HG03095 (cell line): ENCODE measurements at regions not wholly inside any gene's neighbourhood (a gene's known extent, or its start where the extent isn't known, plus 50 kb on each side); places are given as distances from the start of the nearest gene placed in this dataset.

ENCODE experiments used
- ATAC-seq: cut with Tn5 transposase; IDR thresholded peaks from one replicate; pipeline ENCODE4 v1.9.1; 2021; ENCODE audit warnings: moderate library complexity; ENCODE audit not compliant: unreplicated experiment

DNA sequence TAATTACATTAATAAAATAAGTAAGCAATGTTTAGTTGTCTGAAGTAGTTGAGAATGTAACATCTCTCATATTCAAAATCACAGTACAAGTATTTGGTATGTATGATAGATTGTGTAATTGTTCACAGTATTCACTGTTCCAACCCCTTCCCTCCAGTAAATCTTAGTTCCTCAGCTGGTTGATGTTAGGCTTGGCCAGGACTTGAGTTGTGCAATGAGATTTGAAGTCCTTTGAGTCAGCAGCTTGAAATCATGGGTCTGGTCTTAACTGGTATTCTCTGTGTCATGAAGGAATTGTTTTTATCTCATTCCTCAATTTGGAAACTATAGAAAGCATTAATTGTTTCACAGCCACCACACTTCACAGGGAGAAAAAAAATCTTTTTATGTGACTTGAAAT is 477.1 kb downstream of the FSCB start:
- no peak for ATAC-seq

DNA sequence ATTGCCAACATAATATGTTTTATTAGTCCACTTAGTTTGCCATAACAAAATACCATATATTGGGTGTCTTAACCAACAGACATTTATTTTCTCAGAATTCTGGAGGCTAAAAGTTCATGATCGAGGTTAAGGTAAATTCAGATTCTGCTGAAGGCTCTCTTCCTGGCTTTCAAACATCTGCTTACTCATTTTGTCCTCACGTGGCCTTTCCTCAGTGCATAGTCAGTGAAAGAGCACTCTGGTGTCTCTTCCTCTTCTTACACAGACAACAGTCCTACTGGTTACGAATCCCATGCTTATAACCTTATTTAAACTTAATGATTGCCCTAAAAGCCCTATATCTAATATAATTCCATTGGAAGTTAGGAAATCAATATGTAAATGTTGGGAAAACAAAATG is 479.7 kb downstream of the FSCB start:
- ATAC-seq = no peak

DNA sequence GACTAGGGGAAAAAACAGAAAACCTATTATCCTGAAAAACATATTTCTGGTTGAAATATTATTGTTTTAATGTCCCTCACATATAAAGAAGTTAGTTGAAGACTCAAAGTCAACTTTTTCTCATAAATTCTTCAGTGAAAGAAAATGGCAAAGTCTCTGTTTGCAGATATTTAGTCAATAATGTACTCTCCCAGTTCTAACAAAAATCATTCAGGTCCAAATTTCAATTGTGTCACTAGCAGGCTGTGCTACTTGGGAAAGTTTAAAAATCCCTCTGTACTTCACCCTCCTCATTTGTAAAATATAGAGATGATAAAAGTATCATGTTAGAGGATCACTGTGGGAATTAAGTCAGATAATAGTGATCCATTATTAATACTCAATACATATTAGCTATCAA is 496.5 kb downstream of the FSCB start:
- ATAC-seq = no peak

DNA sequence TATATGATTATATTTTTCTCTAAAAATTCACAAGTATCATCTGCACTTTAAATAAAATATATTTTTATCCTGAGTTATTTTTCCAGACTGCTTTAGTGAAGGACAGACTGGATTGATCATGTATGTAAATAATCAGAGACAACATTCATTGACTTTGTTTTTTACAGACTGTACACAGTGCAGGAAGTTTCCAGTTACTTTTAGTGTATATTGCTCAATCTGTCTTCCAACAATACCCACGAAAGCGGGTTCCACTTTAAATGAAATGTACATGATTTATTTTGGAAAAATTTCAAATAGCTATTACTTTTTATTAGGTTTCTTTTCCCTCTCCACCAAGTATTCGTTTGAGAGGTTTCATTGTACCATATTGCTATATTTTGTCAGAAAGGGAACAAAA is 497.0 kb downstream of the FSCB start:
- ATAC-seq = no peak

DNA sequence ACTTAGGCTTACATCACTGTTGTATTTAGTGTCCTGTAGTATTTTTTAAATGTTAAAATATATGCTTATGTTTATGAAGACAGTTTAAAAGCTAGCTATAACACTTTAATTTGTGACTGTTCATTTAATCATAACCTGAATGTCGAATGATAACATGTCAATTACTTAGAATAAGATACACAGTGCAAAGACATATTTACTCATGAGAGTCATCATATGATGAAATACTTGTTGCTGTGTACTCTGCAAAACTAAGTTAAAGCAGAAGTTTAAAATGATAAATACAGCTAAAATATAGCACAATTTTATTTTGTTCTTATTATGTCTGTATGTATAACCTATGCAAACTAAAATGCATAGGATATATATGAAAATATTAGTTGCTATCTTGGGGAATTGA is 497.4 kb downstream of the FSCB start:
- no peak for ATAC-seq

DNA sequence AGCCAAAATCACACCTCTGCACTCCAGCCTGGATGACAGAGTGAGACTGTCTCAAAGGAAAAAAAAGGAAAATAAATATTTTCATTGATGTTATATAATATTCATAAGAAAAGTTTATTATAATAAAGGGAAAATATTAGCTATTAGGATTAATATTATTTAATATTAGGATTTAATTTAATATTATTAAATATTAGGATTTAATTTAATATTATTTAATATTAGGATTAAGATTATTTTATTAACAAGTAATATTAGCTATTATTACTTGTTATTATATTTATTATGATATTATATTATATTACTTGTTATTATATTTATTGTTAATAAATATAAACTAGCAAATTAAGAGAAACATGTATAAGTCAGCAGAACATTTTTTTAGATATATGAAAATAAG is 518.1 kb downstream of the FSCB start:
- ATAC-seq = no peak

DNA sequence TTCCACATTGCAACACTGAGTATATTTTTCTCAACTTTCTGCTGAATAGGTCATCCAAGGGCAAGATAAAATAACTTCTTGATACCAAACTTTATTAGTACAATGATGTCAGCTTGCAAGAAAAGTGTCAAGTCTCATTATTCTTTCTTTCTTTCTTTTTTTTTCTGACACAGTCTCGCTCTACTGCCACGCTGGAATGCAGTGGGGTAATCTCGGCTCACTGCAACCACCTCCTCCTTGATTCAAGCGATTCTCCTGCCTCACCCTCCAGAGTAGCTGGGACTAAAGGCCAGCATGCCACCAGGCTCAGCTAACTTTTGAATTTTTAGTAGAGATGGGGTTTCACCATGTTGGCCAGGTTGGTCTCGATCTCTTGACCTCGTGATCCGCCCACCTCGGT is 523.4 kb downstream of the FSCB start:
- ATAC-seq = no peak

DNA sequence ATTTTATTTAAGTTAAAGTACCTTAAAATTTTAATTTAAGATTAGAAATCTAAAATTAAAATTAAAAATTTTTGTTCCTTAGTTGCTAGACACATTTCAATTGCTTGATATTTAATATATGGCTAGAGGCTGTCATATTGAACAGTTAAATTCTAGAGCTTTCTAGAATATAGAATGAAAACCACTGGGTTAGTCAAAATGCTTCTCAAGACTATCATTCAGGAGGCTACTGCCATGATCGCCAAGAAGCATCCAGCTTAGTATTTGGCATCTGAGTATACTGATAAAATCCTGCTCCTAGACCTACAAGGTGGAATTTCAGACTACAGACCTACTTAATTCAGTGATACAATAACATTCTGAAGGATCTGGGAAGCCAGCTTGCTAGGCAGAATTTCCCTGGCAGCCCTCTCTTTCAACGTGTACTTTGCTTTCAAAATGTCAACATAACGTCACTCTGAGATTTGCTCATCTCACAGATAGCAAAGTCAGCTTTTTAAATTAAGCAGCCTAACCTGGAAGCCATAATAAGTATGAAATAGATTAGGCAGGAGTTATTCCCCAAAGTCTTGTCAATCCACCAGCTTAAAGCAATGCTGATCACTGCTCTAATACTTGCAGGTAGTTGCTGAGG is 525.8 kb downstream of the FSCB start:
- ATAC-seq = no peak

DNA sequence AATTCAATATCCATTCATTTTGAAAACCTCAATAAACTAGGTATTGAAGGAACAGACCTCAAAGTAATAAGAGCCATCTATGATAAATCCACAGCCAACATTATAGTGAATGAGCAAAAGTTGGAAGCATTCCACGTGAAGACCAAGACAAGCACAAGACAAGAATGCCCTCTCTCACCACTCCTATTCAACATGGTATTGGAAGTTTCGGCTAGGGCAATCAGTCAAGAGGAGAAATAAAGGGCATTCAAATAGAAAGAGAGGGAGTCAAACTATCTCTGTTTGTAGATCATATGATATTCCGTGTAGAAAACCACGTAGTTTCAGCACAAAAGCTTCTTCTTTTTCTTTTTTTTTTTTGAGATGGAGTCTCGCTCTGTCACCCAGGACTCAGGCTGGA is 550.3 kb downstream of the FSCB start:
- ATAC-seq = no peak

DNA sequence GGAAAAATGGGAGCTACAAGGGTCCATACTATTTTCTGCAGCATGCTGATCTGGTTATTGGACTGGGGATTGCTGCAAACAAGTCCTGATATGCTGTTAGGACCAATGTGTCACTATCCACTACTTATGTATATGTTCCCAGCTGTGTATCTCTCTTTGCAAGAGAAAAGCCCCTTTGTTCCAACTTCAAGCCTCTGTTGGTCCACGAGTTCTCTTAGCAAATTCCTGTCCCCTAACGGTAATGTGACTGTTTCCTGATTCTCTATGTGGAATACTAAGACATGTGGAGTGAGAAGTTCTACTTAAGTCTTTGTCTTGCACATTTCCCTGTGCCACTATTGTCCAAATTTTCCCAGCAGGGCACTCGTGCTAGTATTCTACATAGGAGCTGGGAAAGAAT is 557.7 kb downstream of the FSCB start:
- ATAC-seq = no peak

DNA sequence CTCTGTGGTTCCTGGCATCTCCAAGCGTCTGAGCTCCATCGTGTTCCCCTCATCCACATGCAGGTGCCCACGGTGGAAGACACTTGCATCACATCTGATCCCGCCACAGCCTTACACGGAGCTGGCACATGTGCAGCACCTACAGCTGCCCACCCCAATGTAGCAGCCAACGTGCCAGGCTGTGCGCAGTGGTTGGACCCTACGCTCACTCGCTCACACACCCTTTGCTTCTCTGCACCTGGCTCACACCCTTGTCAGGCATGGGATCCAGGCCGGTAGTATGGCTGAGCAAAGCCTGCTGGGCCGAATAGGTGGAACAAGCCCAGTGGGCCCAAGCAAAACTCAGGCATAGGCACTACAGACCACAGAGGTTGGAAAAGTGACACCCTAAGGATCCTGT is 567.2 kb downstream of the FSCB start:
- ATAC-seq = no peak

DNA sequence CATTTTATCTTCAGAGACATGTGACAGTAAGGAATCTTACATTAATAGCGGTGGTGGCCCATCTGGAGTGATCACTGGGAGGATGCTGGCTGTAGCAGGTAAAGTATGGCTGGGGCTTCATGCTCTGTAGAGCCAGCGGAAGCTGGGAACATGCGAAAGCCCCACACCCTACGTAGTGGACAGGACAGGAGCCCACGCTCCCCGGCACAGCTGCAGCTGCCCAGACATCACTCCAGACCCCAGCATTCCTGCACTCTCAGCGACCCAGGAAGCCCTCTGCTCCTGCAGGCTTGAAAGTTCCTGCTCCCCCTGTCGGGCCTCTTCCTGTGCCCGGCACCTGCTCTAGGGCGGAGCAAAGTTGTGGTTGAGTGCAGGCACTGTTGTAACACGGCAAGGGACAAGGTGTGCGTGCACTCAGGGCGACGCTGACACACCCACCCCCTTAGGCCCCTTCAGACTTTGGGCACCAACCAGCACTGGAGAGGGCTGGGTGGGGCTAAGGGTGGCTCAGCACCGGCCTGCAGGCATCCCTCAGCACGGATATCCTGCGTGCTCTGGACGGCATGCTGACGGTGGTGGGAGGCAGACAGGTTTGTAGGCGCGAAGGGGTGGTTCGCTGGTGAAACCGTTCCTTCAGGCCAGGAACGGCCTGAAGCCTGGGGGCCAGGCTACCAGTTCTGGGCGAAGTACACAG is 568.3 kb downstream of the FSCB start:
- ATAC-seq = no peak

DNA sequence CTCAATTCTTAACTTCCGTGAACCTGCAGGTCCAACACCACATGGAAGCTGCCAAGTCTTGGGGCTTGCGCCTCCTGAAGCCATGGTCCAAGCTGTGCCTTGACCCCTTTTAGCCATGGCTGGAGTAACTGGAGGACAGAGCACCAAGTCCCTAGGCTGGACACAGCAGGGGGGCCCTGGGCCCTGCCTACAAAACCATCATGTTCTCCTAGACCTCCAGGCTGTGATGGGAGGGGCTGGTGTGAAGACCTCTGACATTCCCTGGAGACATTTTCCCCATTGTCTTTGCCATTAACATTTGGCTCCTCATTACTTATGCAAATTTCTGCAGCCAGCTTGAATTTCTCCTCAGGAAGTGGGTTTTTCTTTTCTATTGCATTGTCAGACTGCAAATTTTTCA is 570.1 kb downstream of the FSCB start:
- ATAC-seq = no peak

DNA sequence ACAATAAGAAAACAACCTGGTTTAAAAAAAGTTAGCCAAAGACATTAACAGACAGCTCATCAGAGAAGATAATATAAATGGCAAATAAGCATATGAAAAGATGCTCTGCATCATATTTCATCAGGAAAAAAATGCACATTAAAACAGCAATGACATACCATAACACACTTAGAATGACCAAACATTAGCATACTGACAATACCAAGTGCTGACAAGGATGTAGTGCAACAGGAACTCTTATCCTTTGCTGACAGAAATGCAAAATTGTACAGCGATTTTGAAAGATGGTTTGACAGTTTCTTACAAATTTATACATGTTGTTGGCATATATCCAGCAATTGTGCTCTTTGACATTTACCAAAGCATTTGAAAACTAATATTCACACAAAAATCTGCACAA is 573.0 kb downstream of the FSCB start:
- no peak for ATAC-seq

DNA sequence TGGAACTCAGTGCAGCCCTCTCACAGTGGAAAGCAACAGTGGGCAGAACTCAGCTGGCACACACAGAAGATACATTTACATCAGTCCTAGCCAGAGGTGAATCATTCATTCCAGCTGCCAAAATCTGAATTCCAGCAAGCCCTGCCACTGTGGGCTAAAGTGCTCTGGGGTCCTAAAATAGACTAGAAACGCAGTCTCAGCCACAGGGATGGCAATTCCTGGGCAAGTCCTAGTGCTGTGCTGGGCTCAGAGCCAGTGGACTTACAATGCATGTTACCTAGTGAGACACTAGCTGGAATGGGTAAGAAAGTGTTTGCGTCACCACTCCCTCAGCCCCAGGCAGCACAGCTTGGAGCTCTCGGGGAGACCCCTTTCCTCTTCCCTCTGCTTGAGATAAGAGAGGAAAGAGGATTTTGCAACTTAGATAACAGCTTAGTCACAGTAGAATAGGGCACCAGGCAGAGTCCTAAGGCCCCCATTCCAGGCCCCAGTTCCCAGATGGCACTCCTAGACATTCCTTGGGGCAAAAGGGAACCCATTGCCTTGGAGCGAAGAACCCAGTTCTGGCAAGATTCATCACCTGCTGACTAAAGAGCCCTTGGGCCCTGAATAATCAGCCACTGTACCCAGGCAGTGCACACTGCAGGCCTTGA is 592.9 kb downstream of the FSCB start:
- ATAC-seq = no peak

DNA sequence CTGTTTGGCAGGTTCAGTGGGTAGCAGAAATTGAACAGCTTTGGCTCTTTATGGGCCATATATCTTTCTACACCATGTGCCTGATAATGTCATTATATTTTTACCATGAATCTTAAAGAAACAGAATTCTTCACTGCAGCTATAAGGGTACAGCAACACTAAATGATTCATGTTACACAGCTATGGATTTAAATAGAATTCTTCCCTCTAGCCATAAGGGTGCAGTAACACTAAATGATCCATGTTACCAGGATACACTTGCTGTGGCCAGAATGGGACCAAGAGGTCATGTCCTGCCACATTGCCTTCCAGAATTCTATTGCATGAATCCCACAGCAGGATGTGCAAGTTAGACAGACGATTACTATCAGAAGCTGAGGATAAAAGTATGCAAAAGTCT is 603.9 kb downstream of the FSCB start:
- ATAC-seq = no peak

DNA sequence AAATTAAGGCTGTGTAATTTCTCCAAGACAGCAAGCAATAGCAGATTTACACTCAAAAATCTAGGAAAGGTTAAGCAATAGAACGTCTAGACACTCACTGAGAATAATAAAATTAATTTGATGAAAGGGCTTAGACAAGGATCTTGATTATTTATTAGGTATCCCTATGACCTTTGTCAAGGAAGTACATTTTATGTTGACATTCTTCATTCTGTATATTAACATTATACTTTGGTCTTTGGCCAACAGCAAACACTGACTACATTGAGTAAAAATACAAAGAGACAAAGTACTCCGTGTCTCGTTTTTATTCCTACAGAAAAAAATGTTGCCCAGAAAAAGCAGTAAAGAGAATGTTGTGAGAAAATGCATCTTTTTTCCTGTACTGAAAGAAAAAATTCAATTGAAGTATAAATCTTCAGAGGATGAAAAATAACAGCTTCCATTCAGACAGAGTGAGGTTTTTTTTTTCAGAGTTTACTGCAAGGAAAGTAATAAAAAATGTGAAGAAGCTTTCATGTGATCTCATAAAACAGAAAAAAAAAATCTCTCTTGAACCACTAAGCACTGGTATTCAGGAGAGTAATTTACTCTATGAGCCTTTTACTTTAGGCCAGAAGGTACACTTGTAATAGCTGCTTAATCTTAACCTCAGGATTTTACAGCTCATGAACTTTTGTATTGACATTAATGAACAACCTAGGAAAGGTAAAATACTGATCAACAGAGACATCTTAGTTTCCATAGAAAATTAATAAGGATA is 605.0 kb downstream of the FSCB start:
- no peak for ATAC-seq

DNA sequence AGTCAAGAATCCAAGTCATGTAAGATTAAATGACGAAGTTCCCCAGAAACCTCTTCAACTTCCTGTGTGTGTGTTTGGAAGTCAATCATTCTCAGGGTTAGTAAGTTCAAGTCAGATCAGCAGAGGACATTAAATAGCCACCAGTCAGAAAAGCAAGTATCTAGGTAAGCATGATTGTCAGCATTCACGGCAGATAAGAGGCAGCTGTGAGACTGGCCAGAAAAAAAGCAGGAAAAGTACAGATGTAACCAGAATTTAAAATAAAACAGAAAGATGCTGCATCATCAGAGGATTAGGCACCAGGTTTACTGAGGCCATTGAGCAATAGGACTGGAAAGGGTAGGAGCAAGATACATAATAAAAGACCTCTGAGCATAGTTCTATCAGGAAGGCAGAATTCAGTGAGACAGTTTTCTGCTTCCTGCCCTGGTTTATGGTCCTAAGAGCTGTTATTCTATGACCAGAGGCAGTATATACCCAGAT is 606.9 kb downstream of the FSCB start:
- ATAC-seq = no peak

DNA sequence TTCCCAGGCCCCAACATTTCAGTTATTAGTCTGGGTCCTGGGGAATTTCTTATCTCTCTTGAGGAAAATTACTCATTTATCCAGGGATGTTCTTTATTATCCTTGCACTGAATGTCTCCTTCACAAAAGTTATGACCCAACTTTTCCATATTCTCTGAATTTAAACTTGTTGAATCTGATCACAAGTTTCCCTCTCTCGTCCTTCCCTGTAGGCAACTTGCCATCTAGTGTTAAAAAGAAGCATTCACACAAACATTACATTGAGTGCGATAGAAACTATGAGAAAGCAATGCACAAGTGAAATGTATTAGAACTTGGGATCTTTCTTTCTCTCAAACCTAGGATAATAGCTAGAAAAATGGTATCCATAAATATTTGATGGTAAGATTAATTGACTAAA is 608.4 kb downstream of the FSCB start:
- no peak for ATAC-seq

DNA sequence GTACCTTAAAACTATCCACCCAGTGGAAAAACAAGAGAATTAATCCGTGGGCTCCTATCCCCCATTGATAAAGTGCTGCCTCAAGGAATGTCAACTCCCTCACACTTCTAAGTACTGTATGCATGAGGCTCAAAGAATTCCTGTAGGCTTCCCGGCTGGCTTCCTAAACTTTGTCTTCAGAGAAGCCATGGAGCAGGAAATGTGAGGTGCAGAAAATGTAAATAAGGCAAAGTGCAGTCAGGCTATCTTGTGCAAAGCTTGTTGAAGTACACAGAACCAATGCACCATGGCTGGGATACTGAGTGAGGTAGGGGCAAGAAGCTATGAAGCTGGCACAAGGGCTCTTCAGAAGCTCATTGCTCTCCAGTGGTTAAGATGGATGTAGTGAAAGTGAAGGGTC is 611.0 kb downstream of the FSCB start:
- ATAC-seq = no peak

DNA sequence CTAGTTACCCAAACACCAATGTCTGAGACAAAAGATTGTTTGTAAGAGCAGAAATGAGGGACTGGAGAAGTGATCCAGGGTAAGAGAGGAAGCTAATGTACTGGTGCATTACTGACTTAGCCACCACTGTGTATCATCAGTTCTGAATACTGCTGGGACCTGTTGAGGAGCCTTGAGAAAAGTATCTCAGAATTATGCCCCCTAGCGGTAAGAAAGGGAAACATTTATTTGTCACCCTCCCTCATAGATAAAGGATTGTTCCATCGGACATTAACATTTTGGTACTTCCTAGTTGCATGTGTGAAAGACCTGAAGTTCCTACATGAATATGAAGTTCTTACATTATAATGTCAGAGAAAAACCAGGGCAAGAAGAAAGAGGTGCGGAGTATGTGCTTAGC is 612.5 kb downstream of the FSCB start:
- no peak for ATAC-seq

DNA sequence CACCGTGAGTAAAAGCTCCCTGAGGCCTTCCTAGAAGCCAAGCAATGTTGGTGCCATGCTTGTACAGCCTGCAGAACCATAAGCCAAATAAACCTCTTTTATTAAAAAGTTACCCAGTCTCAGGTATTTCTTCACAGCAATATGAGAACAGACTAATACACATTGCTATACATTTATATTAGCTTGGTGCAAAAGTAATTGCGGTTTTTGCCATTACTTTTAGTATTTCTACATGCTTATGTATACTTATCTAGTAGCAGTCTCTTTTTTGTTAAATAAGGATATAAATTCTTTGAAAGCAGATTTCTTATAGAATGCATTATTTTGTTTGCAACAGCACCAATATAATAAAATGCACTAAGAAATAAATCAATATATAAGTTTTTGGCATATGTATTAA is 619.6 kb downstream of the FSCB start:
- no peak for ATAC-seq
